ENCODE measurements at regions not wholly inside any gene's neighbourhood (a gene's known extent, or its start where the extent isn't known, plus 50 kb on each side); places are given as distances from the start of the nearest gene placed in this dataset.
A peak's percentile ranks its signal among the peaks of the same experiment; 100 is the strongest.

DNA sequence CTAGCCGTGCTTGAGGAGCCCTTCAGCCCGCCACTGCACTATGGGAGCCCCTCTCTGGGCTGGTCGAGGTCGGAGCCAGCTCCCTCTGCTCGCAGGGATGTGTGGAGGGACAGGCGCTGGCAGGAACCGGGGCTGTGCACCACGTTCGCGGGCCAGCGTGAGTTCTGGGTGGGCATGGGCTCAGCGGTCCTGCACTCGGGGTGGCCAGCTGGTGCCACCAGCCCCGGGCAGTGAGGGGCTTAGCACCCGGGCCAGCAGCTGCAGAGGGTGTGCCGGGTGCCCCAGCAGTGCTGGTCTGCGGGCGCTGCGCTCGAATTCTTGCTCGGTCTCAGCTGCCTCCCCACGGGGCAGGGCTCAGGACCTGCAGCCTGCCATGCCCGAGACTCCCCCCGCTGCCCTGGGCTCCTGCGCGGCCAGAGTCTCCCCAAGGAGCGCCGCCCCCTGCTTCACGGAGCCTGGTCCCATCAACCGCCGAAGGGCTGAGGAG, 90.8 kb upstream of the NRG3 start:
- TF ChIP-seq, protein P1, sequence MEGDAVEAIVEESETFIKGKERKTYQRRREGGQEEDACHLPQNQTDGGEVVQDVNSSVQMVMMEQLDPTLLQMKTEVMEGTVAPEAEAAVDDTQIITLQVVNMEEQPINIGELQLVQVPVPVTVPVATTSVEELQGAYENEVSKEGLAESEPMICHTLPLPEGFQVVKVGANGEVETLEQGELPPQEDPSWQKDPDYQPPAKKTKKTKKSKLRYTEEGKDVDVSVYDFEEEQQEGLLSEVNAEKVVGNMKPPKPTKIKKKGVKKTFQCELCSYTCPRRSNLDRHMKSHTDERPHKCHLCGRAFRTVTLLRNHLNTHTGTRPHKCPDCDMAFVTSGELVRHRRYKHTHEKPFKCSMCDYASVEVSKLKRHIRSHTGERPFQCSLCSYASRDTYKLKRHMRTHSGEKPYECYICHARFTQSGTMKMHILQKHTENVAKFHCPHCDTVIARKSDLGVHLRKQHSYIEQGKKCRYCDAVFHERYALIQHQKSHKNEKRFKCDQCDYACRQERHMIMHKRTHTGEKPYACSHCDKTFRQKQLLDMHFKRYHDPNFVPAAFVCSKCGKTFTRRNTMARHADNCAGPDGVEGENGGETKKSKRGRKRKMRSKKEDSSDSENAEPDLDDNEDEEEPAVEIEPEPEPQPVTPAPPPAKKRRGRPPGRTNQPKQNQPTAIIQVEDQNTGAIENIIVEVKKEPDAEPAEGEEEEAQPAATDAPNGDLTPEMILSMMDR (conservative IDR thresholded peaks at IDR 0.05; ENCODE audit: low read depth, low read length), result no peak
- DNase-seq (ENCODE audit: low read depth), result no peak

DNA sequence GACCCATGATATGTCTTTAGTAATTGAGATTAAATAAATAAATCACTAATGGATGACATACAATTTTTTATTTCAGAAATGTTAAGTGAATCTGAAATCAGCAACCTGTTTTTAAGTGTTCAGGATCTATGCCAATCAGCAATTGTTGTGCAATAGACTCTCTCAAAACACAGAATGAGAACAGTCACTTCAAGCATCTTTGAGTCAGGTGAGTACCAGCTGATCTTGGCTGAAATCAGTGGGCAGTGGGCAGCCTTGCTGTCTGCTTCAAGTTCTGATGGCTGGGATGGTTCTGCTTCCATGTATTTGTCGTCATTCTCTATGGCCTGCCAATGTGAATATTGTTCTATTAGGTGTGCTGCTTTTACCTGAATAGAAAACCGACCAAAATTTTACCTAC, 82.3 kb upstream of the NRG3 start:
- TF ChIP-seq, protein P1 (conservative IDR thresholded peaks at IDR 0.05; ENCODE audit: low read depth, low read length), result no peak
- DNase-seq (ENCODE audit: low read depth), result no peak
- no peak overlapping the region for H3K4me3 ChIP-seq (ENCODE audit: low read length)

More for the DNA sequence above, 90.8 kb upstream of the NRG3 start:
- H3K4me3 ChIP-seq (ENCODE audit: low read length), result no peak overlapping the region

- TF ChIP-seq, protein P1 (conservative IDR thresholded peaks at IDR 0.05; ENCODE audit: low read depth, low read length), result no peak
- no peak for DNase-seq (ENCODE audit: low read depth)
- H3K4me3 ChIP-seq (ENCODE audit: low read length), result no peak overlapping the region
Observed at GRCh38 chr10:81806842-81807241, 68.2 kb upstream of the NRG3 start.

DNA sequence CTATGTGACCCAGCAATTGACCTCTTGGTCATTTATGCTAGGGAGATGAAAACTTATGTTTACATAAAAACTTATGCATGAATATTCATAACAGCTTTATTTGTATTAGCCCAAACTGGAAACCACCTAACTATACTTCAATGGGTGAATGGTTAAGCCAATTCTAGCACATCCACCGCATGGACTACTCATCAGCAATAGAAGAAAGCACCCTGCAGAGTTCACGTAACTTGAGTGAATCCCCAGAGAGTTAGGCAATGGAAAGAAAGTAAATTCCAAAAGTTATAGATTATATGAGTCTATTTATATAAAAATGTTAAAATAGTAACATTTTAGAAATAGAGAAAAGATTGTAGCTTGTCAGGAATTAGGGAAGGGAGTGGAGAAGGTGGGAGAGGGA, 60.2 kb upstream of the NRG3 start:
- H3K4me3 ChIP-seq (ENCODE audit: low read length), result no peak overlapping the region
- TF ChIP-seq, protein P1 (conservative IDR thresholded peaks at IDR 0.05; ENCODE audit: low read depth, low read length), result no peak
- no peak for DNase-seq (ENCODE audit: low read depth)

- DNase-seq (ENCODE audit: low read depth), result no peak
- TF ChIP-seq, protein P1 (conservative IDR thresholded peaks at IDR 0.05; ENCODE audit: low read depth, low read length), result no peak
- H3K4me3 ChIP-seq (ENCODE audit: low read length), result no peak overlapping the region
Observed at GRCh38 chr10:81817596-81818170, 57.3 kb upstream of the NRG3 start.

GRCh38 chr10:81820418-81820817, 54.6 kb upstream of the NRG3 start:
- TF ChIP-seq, protein P1 (conservative IDR thresholded peaks at IDR 0.05; ENCODE audit: low read depth, low read length), result peak; percentile 22
- no peak for DNase-seq (ENCODE audit: low read depth)
- no peak overlapping the region for H3K4me3 ChIP-seq (ENCODE audit: low read length)

Data from retinal pigment epithelial cell (primary cell).